SK-N-SH treated with all-trans-retinoic acid at 6 μM for 48 hours (cell line): ENCODE measurements at regions not wholly inside any gene's neighbourhood (a gene's known extent, or its start where the extent isn't known, plus 50 kb on each side); places are given as distances from the start of the nearest gene placed in this dataset.

Experiments used
- ATAC-seq: fragments of 200-7000 bp; cut with Tn5 transposase; 3 replicates; pipeline ENCODE4 v1.9.1; 2020; ENCODE audit warnings: mild to moderate bottlenecking, moderate library complexity
- ARNTL ChIP-seq: fragments of 450-650 bp; formaldehyde crosslinking; IDR thresholded peaks from 2 replicates; pipeline ENCODE4 v1.5.0; 2020; ENCODE audit warnings: low read depth, mild to moderate bottlenecking, moderate library complexity, borderline replicate concordance
- CSDC2 ChIP-seq: fragments of 250-450 bp; sonication (Bioruptor Pico); IDR thresholded peaks from 2 replicates; pipeline ENCODE4 v1.5.0; 2020; ENCODE audit warnings: mild to moderate bottlenecking, moderate library complexity
- ESRRG ChIP-seq: fragments of 250-450 bp; sonication (Bioruptor Pico); IDR thresholded peaks from 2 replicates; pipeline ENCODE4 v1.6.1; 2021; ENCODE audit warnings: mild to moderate bottlenecking
- ISL1 ChIP-seq: fragments of 250-450 bp; sonication (Bioruptor Pico); IDR thresholded peaks from 2 replicates; pipeline ENCODE4 v2.1.2; 2022; ENCODE audit warnings: mild to moderate bottlenecking, moderate library complexity
- OSR1 ChIP-seq: fragments of 250-450 bp; sonication (Bioruptor Pico); IDR thresholded peaks from 2 replicates; pipeline ENCODE4 v1.8.0; 2022; ENCODE audit warnings: moderate library complexity, mild to moderate bottlenecking, inconsistent platforms
- PPARA ChIP-seq: fragments of 250-450 bp; sonication (Bioruptor Pico); IDR thresholded peaks from 2 replicates; pipeline ENCODE4 v1.5.0; 2020; ENCODE audit warnings: mild to moderate bottlenecking, borderline replicate concordance
- RARB ChIP-seq: fragments of 250-450 bp; sonication (Bioruptor Pico); IDR thresholded peaks from 2 replicates; pipeline ENCODE4 v1.8.0; 2021; ENCODE audit warnings: mild to moderate bottlenecking, moderate library complexity
- SNAI2 ChIP-seq: fragments of 250-450 bp; sonication (Bioruptor Pico); IDR thresholded peaks from 2 replicates; pipeline ENCODE4 v1.5.0; 2020; ENCODE audit warnings: mild to moderate bottlenecking, moderate library complexity
- TCF4 ChIP-seq: fragments of 250-450 bp; sonication (Bioruptor Pico); IDR thresholded peaks from 2 replicates; pipeline ENCODE4 v1.8.0; 2021; ENCODE audit warnings: mild to moderate bottlenecking, moderate library complexity, borderline replicate concordance
- TOX ChIP-seq: fragments of 250-450 bp; sonication (Bioruptor Pico); IDR thresholded peaks from 2 replicates; pipeline ENCODE4 v1.8.0; 2021; ENCODE audit warnings: mild to moderate bottlenecking, moderate library complexity, borderline replicate concordance
- ZC3H10 ChIP-seq: fragments of 250-450 bp; sonication (Bioruptor Pico); IDR thresholded peaks from 2 replicates; pipeline ENCODE4 v1.5.1; 2021; ENCODE audit warnings: mild to moderate bottlenecking, moderate library complexity
- ZFP3 ChIP-seq: fragments of 250-450 bp; sonication (Bioruptor Pico); IDR thresholded peaks from 2 replicates; pipeline ENCODE4 v1.5.0; 2020; ENCODE audit warnings: mild to moderate bottlenecking, moderate library complexity
- ZFP30 ChIP-seq: fragments of 450-650 bp; formaldehyde crosslinking; IDR thresholded peaks from 2 replicates; pipeline ENCODE4 v1.5.0; 2022; ENCODE audit warnings: mild to moderate bottlenecking, moderate library complexity
- ZNF565 ChIP-seq: fragments of 450-650 bp; formaldehyde crosslinking; conservative IDR thresholded peaks from 2 replicates; pipeline ENCODE4 v1.5.0; 2020; ENCODE audit warnings: low read depth, mild to moderate bottlenecking, moderate library complexity
- ZNF70 ChIP-seq: fragments of 450-650 bp; formaldehyde crosslinking; IDR thresholded peaks from 2 replicates; pipeline ENCODE4 v1.5.0; 2020; ENCODE audit warnings: mild to moderate bottlenecking, moderate library complexity
- ZNF8 ChIP-seq: fragments of 450-650 bp; formaldehyde crosslinking; IDR thresholded peaks from 2 replicates; pipeline ENCODE4 v1.5.0; 2020; ENCODE audit warnings: mild to moderate bottlenecking, moderate library complexity
- TF ChIP-seq, protein P1 (sequence below): fragments of 250-450 bp; sonication (Bioruptor Pico); IDR thresholded peaks from 2 replicates; pipeline ENCODE4 v1.5.1; 2021; ENCODE audit warnings: mild to moderate bottlenecking, moderate library complexity
- TF ChIP-seq, protein P2 (sequence below): fragments of 250-450 bp; sonication (Bioruptor Pico); IDR thresholded peaks from 2 replicates; pipeline ENCODE4 v1.5.1; 2020; ENCODE audit warnings: low read depth, mild to moderate bottlenecking, moderate library complexity
- TF ChIP-seq, protein P3 (sequence below): fragments of 250-450 bp; sonication (Bioruptor Pico); IDR thresholded peaks from 2 replicates; pipeline ENCODE4 v1.8.0; 2020; ENCODE audit warnings: mild to moderate bottlenecking, moderate library complexity, borderline replicate concordance
- TF ChIP-seq, protein P4 (sequence below): fragments of 250-450 bp; sonication (Bioruptor Pico); IDR thresholded peaks from 2 replicates; pipeline ENCODE4 v1.8.0; 2021; ENCODE audit warnings: low read depth, mild to moderate bottlenecking, moderate library complexity, borderline replicate concordance
- TF ChIP-seq, protein P5 (sequence below): fragments of 250-450 bp; sonication (Bioruptor Pico); IDR thresholded peaks from 2 replicates; pipeline ENCODE4 v1.5.0; 2020; ENCODE audit warnings: mild to moderate bottlenecking, moderate library complexity

- TF ChIP-seq ESRRG, result no peak
- TF ChIP-seq, protein P1, sequence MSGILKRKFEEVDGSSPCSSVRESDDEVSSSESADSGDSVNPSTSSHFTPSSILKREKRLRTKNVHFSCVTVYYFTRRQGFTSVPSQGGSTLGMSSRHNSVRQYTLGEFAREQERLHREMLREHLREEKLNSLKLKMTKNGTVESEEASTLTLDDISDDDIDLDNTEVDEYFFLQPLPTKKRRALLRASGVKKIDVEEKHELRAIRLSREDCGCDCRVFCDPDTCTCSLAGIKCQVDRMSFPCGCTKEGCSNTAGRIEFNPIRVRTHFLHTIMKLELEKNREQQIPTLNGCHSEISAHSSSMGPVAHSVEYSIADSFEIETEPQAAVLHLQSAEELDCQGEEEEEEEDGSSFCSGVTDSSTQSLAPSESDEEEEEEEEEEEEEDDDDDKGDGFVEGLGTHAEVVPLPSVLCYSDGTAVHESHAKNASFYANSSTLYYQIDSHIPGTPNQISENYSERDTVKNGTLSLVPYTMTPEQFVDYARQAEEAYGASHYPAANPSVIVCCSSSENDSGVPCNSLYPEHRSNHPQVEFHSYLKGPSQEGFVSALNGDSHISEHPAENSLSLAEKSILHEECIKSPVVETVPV, result no peak
- TF ChIP-seq, protein P2, sequence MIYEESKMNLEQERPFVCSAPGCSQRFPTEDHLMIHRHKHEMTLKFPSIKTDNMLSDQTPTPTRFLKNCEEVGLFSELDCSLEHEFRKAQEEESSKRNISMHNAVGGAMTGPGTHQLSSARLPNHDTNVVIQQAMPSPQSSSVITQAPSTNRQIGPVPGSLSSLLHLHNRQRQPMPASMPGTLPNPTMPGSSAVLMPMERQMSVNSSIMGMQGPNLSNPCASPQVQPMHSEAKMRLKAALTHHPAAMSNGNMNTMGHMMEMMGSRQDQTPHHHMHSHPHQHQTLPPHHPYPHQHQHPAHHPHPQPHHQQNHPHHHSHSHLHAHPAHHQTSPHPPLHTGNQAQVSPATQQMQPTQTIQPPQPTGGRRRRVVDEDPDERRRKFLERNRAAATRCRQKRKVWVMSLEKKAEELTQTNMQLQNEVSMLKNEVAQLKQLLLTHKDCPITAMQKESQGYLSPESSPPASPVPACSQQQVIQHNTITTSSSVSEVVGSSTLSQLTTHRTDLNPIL (CRISPR knock-in tag), result no peak
- no peak for TF ChIP-seq ZFP30 (CRISPR knock-in tag)
- TF ChIP-seq TOX, result no peak
- no peak for TF ChIP-seq ZNF8 (CRISPR knock-in tag)
- no peak for TF ChIP-seq ISL1 (CRISPR knock-in tag)
- TF ChIP-seq OSR1 (CRISPR knock-in tag), result no peak
- TF ChIP-seq TCF4 (CRISPR knock-in tag), result no peak
- TF ChIP-seq CSDC2, result no peak
- TF ChIP-seq ZC3H10 (CRISPR knock-in tag), result no peak
- TF ChIP-seq ZFP3, result no peak
- ATAC-seq, result peak; percentile 47
Measured at GRCh38 chr6:44696099-44696498, 308.6 kb downstream of the CDC5L start.

- TF ChIP-seq PPARA (CRISPR knock-in tag) (no peak), ZNF70 (no peak), ZC3H10 (CRISPR knock-in tag) (no peak)
- TF ChIP-seq, all 23 proteins: peak for 0
- ATAC-seq, result peak; percentile 37; the same call in 2 of the 3 replicates
Measured at GRCh38 chr6:44696686-44697085, 309.2 kb downstream of the CDC5L start.

DNA sequence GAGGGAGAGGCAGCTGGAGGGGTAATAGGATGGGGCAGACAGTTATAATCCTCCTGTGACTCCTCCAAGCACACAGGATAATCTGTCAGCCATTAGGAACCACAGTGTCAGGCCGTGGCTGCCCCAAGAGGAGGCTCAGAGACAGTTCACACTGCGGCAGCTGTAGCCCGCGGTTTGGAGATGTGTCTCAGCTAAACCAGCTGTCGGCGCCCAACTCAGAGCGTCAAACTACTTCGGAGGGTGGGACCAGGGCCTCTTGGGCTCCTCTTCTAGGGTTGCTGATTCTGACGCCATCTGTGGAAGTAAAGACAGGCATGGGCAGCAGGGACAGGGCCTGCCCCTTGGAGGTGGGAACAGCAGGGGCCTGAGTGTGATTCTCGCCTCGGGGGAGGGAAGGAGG lies 309.8 kb downstream of the CDC5L start:
- no peak for TF ChIP-seq ARNTL (CRISPR knock-in tag)
- TF ChIP-seq, protein P3, sequence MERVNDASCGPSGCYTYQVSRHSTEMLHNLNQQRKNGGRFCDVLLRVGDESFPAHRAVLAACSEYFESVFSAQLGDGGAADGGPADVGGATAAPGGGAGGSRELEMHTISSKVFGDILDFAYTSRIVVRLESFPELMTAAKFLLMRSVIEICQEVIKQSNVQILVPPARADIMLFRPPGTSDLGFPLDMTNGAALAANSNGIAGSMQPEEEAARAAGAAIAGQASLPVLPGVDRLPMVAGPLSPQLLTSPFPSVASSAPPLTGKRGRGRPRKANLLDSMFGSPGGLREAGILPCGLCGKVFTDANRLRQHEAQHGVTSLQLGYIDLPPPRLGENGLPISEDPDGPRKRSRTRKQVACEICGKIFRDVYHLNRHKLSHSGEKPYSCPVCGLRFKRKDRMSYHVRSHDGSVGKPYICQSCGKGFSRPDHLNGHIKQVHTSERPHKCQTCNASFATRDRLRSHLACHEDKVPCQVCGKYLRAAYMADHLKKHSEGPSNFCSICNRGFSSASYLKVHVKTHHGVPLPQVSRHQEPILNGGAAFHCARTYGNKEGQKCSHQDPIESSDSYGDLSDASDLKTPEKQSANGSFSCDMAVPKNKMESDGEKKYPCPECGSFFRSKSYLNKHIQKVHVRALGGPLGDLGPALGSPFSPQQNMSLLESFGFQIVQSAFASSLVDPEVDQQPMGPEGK, result no peak
- TF ChIP-seq, protein P4, sequence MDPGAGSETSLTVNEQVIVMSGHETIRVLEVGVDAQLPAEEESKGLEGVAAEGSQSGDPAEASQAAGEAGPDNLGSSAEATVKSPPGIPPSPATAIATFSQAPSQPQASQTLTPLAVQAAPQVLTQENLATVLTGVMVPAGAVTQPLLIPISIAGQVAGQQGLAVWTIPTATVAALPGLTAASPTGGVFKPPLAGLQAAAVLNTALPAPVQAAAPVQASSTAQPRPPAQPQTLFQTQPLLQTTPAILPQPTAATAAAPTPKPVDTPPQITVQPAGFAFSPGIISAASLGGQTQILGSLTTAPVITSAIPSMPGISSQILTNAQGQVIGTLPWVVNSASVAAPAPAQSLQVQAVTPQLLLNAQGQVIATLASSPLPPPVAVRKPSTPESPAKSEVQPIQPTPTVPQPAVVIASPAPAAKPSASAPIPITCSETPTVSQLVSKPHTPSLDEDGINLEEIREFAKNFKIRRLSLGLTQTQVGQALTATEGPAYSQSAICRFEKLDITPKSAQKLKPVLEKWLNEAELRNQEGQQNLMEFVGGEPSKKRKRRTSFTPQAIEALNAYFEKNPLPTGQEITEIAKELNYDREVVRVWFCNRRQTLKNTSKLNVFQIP (CRISPR knock-in tag), result no peak
- ATAC-seq, result no peak

DNA sequence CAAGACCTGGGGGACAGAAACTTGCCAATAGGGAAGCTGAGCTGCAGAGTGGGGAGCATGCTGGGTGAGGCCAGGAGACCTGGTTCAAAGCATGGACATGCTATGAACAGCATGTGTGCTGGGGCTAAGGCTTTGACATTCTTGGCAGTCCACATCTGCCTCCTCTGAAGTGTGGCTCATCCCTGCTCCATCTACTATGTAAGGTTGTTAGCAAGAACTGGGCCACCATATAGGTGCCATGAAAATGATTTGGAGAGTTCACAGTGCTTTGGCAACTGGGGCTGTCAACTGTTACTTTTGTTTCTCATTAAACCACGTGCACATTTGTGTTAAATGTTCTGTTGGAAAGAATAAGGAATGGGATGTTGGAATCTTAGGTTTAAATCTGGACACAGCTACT lies 311.1 kb downstream of the CDC5L start:
- no peak for ATAC-seq
- no peak for TF ChIP-seq ZNF565 (CRISPR knock-in tag)
- TF ChIP-seq, protein P1, result no peak
- TF ChIP-seq ESRRG, result no peak
- no peak for TF ChIP-seq ZNF8 (CRISPR knock-in tag)
- no peak for TF ChIP-seq ZFP3
- TF ChIP-seq, protein P3, result no peak
- no peak for TF ChIP-seq RARB
- no peak for TF ChIP-seq ZC3H10 (CRISPR knock-in tag)
- TF ChIP-seq PPARA (CRISPR knock-in tag), result no peak
- TF ChIP-seq SNAI2 (CRISPR knock-in tag), result no peak
- TF ChIP-seq, protein P5, sequence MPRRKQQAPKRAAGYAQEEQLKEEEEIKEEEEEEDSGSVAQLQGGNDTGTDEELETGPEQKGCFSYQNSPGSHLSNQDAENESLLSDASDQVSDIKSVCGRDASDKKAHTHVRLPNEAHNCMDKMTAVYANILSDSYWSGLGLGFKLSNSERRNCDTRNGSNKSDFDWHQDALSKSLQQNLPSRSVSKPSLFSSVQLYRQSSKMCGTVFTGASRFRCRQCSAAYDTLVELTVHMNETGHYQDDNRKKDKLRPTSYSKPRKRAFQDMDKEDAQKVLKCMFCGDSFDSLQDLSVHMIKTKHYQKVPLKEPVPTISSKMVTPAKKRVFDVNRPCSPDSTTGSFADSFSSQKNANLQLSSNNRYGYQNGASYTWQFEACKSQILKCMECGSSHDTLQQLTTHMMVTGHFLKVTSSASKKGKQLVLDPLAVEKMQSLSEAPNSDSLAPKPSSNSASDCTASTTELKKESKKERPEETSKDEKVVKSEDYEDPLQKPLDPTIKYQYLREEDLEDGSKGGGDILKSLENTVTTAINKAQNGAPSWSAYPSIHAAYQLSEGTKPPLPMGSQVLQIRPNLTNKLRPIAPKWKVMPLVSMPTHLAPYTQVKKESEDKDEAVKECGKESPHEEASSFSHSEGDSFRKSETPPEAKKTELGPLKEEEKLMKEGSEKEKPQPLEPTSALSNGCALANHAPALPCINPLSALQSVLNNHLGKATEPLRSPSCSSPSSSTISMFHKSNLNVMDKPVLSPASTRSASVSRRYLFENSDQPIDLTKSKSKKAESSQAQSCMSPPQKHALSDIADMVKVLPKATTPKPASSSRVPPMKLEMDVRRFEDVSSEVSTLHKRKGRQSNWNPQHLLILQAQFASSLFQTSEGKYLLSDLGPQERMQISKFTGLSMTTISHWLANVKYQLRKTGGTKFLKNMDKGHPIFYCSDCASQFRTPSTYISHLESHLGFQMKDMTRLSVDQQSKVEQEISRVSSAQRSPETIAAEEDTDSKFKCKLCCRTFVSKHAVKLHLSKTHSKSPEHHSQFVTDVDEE (CRISPR knock-in tag), result no peak
- no peak for TF ChIP-seq ARNTL (CRISPR knock-in tag)
- TF ChIP-seq, protein P4 (CRISPR knock-in tag), result no peak
- TF ChIP-seq TOX, result no peak
- no peak for TF ChIP-seq TCF4 (CRISPR knock-in tag)
